Sigmoid colon (tissue), 4 donors: ENCODE measurements at regions not wholly inside any gene's neighbourhood (a gene's known extent, or its start where the extent isn't known, plus 50 kb on each side); places are given as distances from the start of the nearest gene placed in this dataset.

Source experiments
- POLR2AphosphoS5 ChIP-seq, 4 donors: sonication (generic); formaldehyde crosslinking; IDR thresholded peaks; one replicate each; pipeline ENCODE4 v1.6.1; 2017; ENCODE audit warnings: antibody characterized with exemption in 4 of 4
- TF ChIP-seq, protein P1 (sequence below), 4 experiments: fragments of 450-650 bp in 3 of 4; fragments of 200-600 bp in 1 of 4; IDR thresholded peaks; one replicate each; pipeline ENCODE4 v1.5.1; 2016 to 2019; ENCODE audit warnings: antibody characterized with exemption in 4 of 4, mild to moderate bottlenecking in 3 of 4, moderate library complexity in 2 of 4

DNA sequence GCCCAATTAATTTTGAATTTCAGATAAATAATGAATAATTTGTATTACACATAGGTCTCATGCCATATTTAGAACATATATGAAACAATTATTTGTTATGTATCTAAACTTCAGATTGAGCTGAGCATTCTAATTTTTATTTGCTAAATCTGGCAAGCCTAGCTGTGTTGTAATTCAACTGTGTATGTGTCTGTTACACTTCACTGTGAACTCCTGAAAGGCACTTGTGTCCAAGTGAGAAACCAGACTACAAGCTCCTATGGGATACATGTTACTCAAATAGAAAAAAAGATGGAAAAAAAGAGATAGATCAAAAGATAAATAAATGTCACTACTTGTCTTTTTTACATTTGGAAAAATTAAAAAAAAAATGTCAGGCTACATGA, 56.5 kb upstream of the ANKRD55 start:
- TF ChIP-seq, protein P1, sequence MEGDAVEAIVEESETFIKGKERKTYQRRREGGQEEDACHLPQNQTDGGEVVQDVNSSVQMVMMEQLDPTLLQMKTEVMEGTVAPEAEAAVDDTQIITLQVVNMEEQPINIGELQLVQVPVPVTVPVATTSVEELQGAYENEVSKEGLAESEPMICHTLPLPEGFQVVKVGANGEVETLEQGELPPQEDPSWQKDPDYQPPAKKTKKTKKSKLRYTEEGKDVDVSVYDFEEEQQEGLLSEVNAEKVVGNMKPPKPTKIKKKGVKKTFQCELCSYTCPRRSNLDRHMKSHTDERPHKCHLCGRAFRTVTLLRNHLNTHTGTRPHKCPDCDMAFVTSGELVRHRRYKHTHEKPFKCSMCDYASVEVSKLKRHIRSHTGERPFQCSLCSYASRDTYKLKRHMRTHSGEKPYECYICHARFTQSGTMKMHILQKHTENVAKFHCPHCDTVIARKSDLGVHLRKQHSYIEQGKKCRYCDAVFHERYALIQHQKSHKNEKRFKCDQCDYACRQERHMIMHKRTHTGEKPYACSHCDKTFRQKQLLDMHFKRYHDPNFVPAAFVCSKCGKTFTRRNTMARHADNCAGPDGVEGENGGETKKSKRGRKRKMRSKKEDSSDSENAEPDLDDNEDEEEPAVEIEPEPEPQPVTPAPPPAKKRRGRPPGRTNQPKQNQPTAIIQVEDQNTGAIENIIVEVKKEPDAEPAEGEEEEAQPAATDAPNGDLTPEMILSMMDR (IDR thresholded peaks at IDR 0.05) = no peak
- TF ChIP-seq POLR2AphosphoS5 (IDR thresholded peaks at IDR 0.05) = no peak
